ENCODE measurements at regions not wholly inside any gene's neighbourhood (a gene's known extent, or its start where the extent isn't known, plus 50 kb on each side); places are given as distances from the start of the nearest gene placed in this dataset.

DNA sequence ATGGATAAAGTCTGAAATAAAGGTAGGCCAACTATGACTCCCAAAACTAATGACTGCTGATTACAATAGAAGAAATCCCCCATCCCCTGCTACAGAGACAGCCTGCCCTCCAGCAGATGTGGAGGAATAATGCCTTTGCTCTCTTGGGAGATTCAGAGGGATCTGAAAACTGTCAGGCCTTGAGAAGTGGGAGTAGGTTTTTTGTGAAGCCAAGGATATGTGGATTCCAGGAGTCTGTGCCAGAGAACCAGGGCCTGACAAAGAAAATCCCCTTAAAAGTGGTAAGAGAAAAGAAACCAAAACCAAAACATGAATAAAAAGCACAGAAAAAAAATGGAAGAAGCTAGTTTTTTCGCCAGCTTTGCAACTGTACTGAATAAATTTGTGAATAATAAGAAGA, 397.6 kb downstream of the ZNF521 start:
- DNase-seq, result no peak

- DNase-seq, result no peak
Observed at GRCh38 chr18:24958001-24958400, 394.0 kb downstream of the ZNF521 start.

DNA sequence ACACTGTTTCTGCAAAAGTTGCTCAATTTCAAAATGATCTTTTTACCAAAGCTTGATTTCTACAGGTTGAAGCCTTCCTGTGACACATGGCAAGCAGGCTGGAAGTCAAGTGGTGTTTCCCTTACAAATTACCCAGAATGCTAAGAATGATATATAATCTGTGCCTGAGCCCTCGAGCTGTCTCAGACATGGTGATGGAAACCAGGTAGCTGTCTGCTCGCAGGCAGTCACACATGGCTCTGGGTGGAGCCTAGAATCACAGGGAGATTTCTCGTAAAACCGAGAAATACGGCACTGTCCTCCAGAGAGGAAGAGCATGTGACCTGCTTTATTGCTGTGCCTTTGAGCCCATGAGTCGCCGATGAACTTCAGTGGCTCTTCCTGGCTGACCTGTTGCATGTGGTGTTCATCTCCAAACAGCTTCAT, 392.9 kb downstream of the ZNF521 start:
- no peak for DNase-seq

DNA sequence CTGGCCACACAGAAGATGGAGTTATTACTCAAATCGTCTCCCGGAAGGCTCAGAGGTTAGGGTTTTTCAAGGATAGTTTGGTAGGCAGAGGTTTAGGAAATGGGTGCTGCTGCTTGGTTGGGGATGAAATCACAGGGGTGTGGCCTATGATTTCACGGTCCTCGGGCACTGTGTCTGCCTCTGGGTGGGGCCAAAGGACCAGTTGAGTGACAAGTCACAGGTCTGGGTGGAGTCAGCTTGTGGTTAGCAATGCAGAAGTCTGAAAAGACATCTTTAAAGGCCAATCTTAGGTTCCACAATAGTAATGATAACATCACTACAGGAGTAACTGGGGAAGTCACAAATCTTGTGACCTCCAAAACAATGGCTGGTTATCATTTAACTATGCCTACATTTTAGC, 387.8 kb downstream of the ZNF521 start:
- DNase-seq, result peak in 1 of 2 donors; percentile 61

DNA sequence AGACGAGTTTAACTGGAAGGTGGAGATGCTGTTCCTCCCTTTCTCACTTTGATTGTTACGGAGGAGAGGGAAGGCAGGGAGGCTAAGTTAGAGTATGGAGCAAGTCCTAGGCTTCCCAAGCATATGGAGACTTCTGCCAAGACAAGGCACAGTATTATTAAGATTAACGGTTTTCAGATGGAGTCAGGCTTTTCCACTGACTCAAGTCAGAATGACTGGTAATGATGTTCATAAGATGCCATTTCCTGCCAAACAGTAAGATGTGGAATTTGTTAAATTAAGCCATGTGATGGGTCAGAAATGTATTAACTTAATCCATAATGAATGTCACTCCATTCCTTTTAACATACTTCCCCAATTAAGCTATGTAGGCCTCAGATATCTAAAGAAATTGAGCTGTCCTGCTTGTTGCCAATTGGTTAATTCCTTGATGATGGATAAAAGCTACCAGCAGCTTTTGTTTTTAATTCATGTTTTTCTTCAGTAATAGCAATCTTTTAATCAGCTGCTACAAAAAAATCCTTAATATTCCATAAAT, 383.7 kb downstream of the ZNF521 start:
- no peak for DNase-seq

- DNase-seq, result no peak
Observed at GRCh38 chr18:24972577-24972976, 379.4 kb downstream of the ZNF521 start.

DNA sequence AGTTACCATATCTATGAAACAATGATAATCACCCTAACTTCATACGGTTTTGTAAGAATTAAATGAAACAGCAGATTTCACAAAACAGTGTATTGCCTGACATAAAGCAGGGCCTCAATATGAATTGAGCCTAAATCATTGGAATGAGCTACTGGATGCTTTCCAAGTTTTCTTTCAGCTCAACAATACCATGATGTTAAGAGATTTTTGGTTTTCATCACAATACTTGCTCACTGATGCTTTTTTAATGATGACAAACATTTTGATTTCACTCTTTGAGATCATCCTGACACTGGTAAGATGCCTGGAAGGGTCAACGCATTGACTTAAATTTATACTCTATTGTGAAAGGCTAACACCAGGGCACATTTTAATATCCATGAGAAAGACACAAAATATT, 377.5 kb downstream of the ZNF521 start:
- no peak for DNase-seq

DNA sequence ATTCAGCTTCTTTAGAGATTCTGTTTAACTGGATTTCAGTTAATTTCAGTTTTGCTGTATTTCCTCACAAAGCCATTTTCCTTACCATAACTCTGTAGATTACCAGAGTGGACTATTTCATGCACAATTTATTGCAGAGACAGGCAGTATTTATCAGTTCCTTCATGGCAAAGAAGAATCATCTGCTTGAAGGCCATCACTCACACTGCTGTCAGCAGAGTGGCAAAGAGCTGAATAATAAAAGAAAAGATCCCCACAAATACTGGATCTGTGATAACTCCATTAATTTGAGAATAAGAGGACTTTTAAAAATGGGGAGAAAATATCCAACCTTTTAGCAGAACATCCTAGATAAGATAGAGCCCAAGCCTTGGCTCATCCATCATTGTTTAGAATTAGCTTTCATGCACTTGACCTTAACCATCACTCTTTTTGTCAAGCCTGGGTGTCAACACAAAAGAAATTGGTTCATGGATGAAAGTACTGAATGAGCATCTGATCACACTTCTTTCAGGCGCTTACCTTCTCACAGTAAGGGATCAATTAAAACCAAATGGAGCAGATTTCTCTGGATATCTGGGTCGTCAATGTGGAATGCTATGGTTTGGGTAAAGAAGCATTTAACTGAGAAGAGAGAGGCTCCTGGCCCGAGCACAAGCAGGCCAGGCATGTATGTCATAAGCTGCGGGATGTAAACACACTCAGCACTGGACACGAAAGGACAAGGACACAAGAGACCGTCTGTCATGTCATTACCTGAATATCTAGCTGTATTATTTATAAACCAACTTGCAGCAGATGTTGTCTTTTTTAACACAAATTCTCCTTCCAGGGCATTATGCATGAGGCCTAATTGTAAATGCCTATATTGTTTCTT, 376.2 kb downstream of the ZNF521 start:
- DNase-seq, result no peak

GRCh38 chr18:24976502-24976901, 375.5 kb downstream of the ZNF521 start:
- no peak for DNase-seq

GRCh38 chr18:24979235-24979634, 372.7 kb downstream of the ZNF521 start:
- DNase-seq, result no peak

GRCh38 chr18:24982831-24983230, 369.1 kb downstream of the ZNF521 start:
- DNase-seq, result no peak

DNA sequence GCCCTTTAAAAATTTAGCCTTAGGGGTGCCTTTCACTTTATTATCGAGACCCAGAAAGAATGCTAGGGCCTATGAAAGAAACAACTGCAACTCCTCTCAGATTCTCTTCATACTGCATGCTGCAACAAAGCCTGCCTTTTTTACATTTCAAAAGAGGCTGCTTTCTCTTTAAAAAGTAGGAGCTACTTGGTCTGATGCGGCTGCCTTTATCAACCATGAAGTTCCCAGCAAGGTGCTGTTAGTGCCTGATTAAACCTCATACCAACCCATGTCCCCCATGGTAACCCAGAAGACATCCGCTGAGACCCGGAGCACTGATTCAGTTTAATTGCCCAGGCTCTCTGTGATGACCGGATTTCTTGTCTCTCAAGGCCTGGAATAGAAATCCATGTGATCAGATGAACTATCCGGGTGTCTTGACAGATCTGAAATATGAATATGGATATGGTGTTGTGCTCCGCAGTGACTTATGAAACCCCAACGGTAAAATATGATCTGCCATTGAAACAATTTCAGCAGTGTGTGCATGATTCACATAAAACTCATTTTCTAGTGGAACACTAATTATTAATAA, 368.3 kb downstream of the ZNF521 start:
- DNase-seq, result no peak

- DNase-seq, result no peak
Observed at GRCh38 chr18:24985586-24985985, 366.4 kb downstream of the ZNF521 start.

DNA sequence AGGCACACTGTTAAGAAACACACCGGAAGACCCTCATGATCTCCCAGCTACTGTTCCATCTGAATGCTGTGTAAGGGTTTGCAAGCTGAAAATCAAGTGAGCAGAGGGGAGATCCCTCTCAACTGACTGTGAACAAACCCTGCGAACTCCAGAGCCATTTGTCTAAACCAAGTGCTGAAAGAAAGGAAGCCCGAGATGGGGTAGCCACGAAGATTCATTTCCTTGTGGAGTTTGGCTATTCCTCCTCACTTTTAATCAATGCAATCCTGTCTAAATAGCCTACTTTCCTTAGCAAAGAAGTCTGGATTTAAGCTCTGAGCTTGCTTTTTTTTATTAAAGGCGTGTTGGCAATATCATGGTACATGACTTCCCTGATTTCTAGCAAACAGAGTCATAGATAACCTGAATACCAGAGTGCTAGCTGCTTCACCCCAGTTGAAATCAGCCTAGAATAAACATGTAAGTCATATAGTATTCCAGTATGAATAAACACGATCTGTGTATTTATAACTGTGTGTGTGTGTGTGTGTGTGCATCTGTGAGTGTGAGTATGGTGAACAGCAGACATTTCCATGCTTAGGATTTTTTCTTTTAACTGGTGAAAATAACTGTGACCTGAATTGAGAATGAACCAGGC, 365.2 kb downstream of the ZNF521 start:
- no peak for DNase-seq

- DNase-seq, result no peak
Observed at GRCh38 chr18:24987303-24988252, 364.4 kb downstream of the ZNF521 start.

DNA sequence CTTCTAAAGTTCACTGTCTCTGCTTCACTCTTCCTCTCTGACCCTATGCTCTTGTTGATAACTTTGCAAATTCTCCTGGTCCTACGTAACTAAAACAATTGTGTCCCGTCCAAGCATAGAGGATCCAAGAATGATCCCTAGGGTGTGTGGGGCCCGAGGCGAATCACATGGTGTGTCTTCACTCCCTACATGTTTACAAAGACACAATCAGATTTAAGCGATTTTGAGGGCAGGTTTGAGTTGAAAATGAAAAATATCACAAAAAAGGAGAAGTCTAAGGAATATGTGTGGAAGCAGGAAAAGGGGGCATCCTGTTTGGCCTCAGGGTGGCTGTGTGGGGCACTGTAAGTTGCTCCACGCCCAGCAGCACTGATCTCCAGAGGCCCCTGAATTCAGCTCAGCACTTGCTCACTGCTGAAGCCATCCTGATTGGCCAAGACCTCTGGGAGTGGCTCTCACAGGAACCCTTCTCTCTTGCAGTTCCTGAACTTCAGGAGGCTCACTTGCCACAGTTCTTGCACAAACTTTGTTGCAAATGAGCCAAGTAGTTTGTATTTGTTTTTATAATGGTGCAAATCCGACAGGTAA, 363.6 kb downstream of the ZNF521 start:
- DNase-seq, result no peak

GRCh38 chr18:24989760-24990593, 362.0 kb downstream of the ZNF521 start:
- DNase-seq, result no peak

DNA sequence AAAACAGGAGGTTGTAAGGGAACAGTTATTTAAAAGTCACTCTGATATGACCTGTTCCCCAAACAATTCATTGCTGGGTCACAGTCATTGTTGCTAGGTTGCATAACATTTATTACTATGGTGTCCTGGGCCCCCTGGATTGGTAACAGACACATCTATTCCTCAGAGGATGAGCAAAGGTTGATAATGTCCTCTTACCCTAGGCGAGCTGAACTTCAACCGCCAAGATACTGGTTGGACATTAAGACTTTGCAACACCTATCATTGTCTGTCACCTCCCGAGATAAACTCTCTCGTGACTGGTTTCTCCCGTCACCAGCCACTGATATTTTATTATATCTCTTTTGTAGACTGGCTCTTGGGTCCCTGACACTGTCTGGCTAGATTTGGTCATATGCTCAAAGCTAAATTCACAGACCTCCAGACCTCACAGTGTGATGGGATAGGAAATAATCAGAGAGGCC, 361.3 kb downstream of the ZNF521 start:
- DNase-seq, result no peak

DNA sequence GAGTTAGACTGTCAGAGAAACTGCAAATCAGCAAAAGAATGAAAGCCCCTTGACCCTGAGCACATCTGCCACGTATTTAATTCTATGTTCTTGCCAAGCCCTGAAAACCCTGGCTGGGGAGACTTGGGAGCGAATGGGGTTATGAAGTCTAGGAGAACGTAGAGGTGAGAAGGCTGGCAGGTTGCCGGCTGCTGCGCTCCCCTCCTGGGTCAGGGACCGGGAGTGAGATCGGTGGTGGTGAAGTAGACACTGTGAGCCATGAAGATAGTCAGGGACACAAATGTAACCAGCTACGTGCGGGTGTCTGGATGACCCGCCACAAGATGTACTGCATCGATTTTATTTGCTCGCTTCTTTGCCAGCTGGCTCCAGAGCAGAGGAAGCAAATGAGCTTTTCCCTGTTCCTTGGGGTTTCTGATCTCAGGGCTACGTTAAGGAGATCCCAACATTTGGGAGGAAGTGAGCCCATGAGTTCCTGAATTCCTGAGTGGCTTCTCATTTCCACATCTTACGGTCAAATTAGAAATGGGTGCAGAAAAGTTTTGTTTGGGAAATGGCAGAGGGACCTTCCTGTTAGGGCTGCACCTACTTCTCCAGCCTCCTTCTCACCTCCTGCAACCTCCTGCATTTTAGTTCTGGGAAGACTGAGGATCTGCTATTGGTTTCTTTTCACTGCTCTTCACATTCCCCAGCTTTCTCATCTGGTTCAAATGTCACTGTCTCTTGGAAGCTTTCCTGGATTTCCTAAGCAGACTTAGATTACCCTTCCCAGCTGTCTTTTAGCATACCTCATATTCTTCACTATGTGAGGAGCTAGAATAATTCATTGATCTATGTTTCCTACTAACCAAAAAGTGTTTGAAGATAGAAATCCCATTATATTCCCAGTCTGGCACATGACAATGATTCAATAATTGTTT, 360.6 kb downstream of the ZNF521 start:
- DNase-seq, result no peak

GRCh38 chr18:24992491-24992890, 359.5 kb downstream of the ZNF521 start:
- no peak for DNase-seq

Measured in CD4-positive, alpha-beta T cell treated with Interleukin-4 for 1 hour (primary cell).